Activated effector memory CD4-positive, alpha-beta T cell treated with anti-CD3 and anti-CD28 coated beads, Interleukin-2, amount 50 U/mL, for 16 hours (primary cell): ENCODE measurements at regions not wholly inside any gene's neighbourhood (a gene's known extent, or its start where the extent isn't known, plus 50 kb on each side); places are given as distances from the start of the nearest gene placed in this dataset.

ENCODE experiments used
- DNase-seq: peaks from one replicate; pipeline ENCODE4 v3.0.0-alpha.2; 2020

- no peak for DNase-seq
These were observed 105.4 kb upstream of the LCLAT1 start for GRCh38 chr2:30341500-30342267.

- no peak for DNase-seq
These were observed 100.4 kb upstream of the LCLAT1 start for GRCh38 chr2:30346471-30347169.

GRCh38 chr2:30348825-30349224 is 98.2 kb upstream of the LCLAT1 start:
- DNase-seq, result no peak

- DNase-seq, result no peak
These were observed 97.4 kb upstream of the LCLAT1 start for GRCh38 chr2:30349691-30350090.

- no peak for DNase-seq
These were observed 95.9 kb upstream of the LCLAT1 start for GRCh38 chr2:30351116-30351515.

- no peak for DNase-seq
These were observed 95.1 kb upstream of the LCLAT1 start for GRCh38 chr2:30351949-30352348.

- DNase-seq, result no peak
These were observed 92.9 kb upstream of the LCLAT1 start for GRCh38 chr2:30354150-30354549.

- DNase-seq, result no peak
These were observed 92.4 kb upstream of the LCLAT1 start for GRCh38 chr2:30354621-30355020.

GRCh38 chr2:30355306-30355705 is 91.7 kb upstream of the LCLAT1 start:
- no peak for DNase-seq

- no peak for DNase-seq
These were observed 91.0 kb upstream of the LCLAT1 start for GRCh38 chr2:30356071-30356470.

GRCh38 chr2:30356776-30357175 is 90.3 kb upstream of the LCLAT1 start:
- DNase-seq, result no peak

GRCh38 chr2:30358351-30358750 is 88.7 kb upstream of the LCLAT1 start:
- no peak for DNase-seq

- no peak for DNase-seq
These were observed 88.2 kb upstream of the LCLAT1 start for GRCh38 chr2:30358842-30359241.

GRCh38 chr2:30359644-30360167 is 87.3 kb upstream of the LCLAT1 start:
- no peak for DNase-seq

- no peak for DNase-seq
These were observed 85.2 kb upstream of the LCLAT1 start for GRCh38 chr2:30361751-30362394.

GRCh38 chr2:30362468-30363081 is 84.5 kb upstream of the LCLAT1 start:
- DNase-seq, result no peak

- DNase-seq, result no peak
These were observed 83.6 kb upstream of the LCLAT1 start for GRCh38 chr2:30363406-30363805.

- no peak for DNase-seq
These were observed 81.8 kb upstream of the LCLAT1 start for GRCh38 chr2:30365201-30365600.

GRCh38 chr2:30366199-30366691 is 80.8 kb upstream of the LCLAT1 start:
- peak; percentile 67 for DNase-seq

GRCh38 chr2:30367232-30368070 is 79.6 kb upstream of the LCLAT1 start:
- DNase-seq, result no peak

GRCh38 chr2:30368258-30368657 is 78.8 kb upstream of the LCLAT1 start:
- DNase-seq, result no peak

GRCh38 chr2:30371028-30371689 is 75.9 kb upstream of the LCLAT1 start:
- no peak for DNase-seq
